GM13976 (cell line): ENCODE measurements at regions not wholly inside any gene's neighbourhood (a gene's known extent, or its start where the extent isn't known, plus 50 kb on each side); places are given as distances from the start of the nearest gene placed in this dataset.

ENCODE experiments used
- DNase-seq: peaks from one replicate; pipeline ENCODE4 v3.0.0; 2012; ENCODE audit warnings: low spot score
- CTCF ChIP-seq: IDR thresholded peaks from 2 replicates; pipeline ENCODE4 v1.5.1; 2012; ENCODE audit warnings: borderline replicate concordance, mild to moderate bottlenecking; ENCODE audit not compliant: insufficient read depth; ENCODE audit errors: extremely low read depth, missing control alignments, control extremely low read depth
- in situ Hi-C: fragments of 300-500 bp; cut with MboI; formaldehyde crosslinking; loops from one replicate; pipeline ENCODE4 v1.12.0; 2022; ENCODE audit warnings: low sequenced_read_pairs, mixed read lengths, inconsistent platforms; ENCODE audit not compliant: unreplicated experiment

- no peak for TF ChIP-seq CTCF
- in situ Hi-C loops = no loop called here
- no peak for DNase-seq
These were observed 1069.1 kb upstream of the AUTS2 start for GRCh38 chr7:68529221-68529620.

- no peak for TF ChIP-seq CTCF
- in situ Hi-C loops = no loop called here
- no peak for DNase-seq
These were observed 1063.0 kb upstream of the AUTS2 start for GRCh38 chr7:68535266-68535665.

GRCh38 chr7:68537051-68537773 lies 1061.1 kb upstream of the AUTS2 start:
- TF ChIP-seq CTCF = no peak
- no peak for DNase-seq
- in situ Hi-C loops = no loop called here

- no peak for TF ChIP-seq CTCF
- in situ Hi-C loops = no loop called here
- DNase-seq = no peak
These were observed 1060.6 kb upstream of the AUTS2 start for GRCh38 chr7:68537774-68538071.

- TF ChIP-seq CTCF = no peak
- in situ Hi-C loops = no loop called here
- DNase-seq = no peak
These were observed 1055.4 kb upstream of the AUTS2 start for GRCh38 chr7:68542831-68543230.

- in situ Hi-C loops = no loop called here
- no peak for TF ChIP-seq CTCF
- no peak for DNase-seq
These were observed 1053.4 kb upstream of the AUTS2 start for GRCh38 chr7:68544851-68545250.

- no peak for DNase-seq
- no peak for TF ChIP-seq CTCF
- in situ Hi-C loops = no loop called here
These were observed 1051.1 kb upstream of the AUTS2 start for GRCh38 chr7:68547181-68547580.
